Pancreas (tissue), 10 donors: ENCODE measurements at regions not wholly inside any gene's neighbourhood (a gene's known extent, or its start where the extent isn't known, plus 50 kb on each side); places are given as distances from the start of the nearest gene placed in this dataset.
A peak's percentile ranks its signal among the peaks of the same experiment; 100 is the strongest.

Experiments
- ATAC-seq, 4 donors: fragments of 200-7000 bp; cut with Tn5 transposase; one replicate each; pipeline versions ENCODE4 v1.8.0 to v1.9.1; 2020; ENCODE audit warnings: mild to moderate bottlenecking in 4 of 4, moderate library complexity in 4 of 4
- DNase-seq, 6 donors: peaks; one replicate each; pipeline ENCODE4 v3.0.0-alpha.2; 2020
- FAIRE-seq: peaks from 2 replicates; lab custom pipeline; 2012; peaks lifted over from hg19 to GRCh38; lab: Jason Lieb, UNC
- H3K27ac ChIP-seq, 4 donors: fragments of 200-600 bp; sonication (generic); 1 replicate in 3 of 4; 2 replicates in 1 of 4; pipeline versions ENCODE4 v1.5.0 to v1.8.0; 2020
- H3K27me3 ChIP-seq, 4 donors: fragments of 200-600 bp; one replicate each; pipeline ENCODE4 v1.8.0; 2021
- H3K36me3 ChIP-seq, 3 donors: fragments of 200-600 bp; sonication (generic) in 1 of 3; one replicate each; pipeline versions ENCODE4 v1.5.0 to v1.8.0; 2020 to 2021
- H3K4me1 ChIP-seq, 3 donors: fragments of 200-600 bp; one replicate each; pipeline ENCODE4 v1.8.0; 2021
- H3K4me3 ChIP-seq, 4 donors: fragments of 200-600 bp; sonication (generic) in 2 of 4; one replicate each; pipeline versions ENCODE4 v1.5.0 to v1.8.0; 2020 to 2021
- H3K9me3 ChIP-seq, 4 donors: fragments of 200-600 bp; one replicate each; pipeline ENCODE4 v1.8.0; 2021
- CTCF ChIP-seq, 4 donors: fragments of 200-600 bp; sonication (generic) in 3 of 4; IDR thresholded peaks; one replicate each; pipeline versions ENCODE4 v1.5.0 to v1.8.0; 2021; ENCODE audit warnings: antibody characterized with exemption in 4 of 4
- WGBS, 2 donors: extraction: QIAGEN DNeasy Blood & Tissue Kit; methylation state at CpG; one replicate each; pipeline ENCODE4 v1.1.7; 2013; 5-methylcytosine and 5-hydroxymethylcytosine counted together
- intact Hi-C, 3 donors: fragments of 100-400 bp; cut with DNase I; formaldehyde crosslinking; loops; one replicate each; pipeline versions ENCODE4 v1.11.1 to v1.14.2; 2022
- donor health status: healthy with polysubstance abuse.
- donor health status: DM: no; HTN: no; CAD: no; lungs with moderate emphysema.
- donor health status: DM: no; HTN: no; CAD: no.
- donor health status: control.
- donor health status: control.
- donor health status: Bipolar disorder and iron deficiency.
- donor health status: DM: yes; HTN: yes; CAD: no.
- donor health status: DM: no; HTN: no; CAD: no.
- donor health status: DM: no; HTN: no; CAD: no.
- donor health status: DM: yes; HTN: yes; CAD: no.

- TF ChIP-seq CTCF (IDR thresholded peaks at IDR 0.05), result no peak
- DNase-seq (peak in 1 of 6 donors; percentile 42), FAIRE-seq (no peak), ATAC-seq (no peak)
- Histone ChIP-seq H3K36me3 (no peaks in the 10 kb centered on the region), H3K4me1 (no peaks in the 10 kb centered on the region), H3K9me3 (no peaks in the 10 kb centered on the region), H3K27ac (no peak overlapping the region), H3K27me3 (no peaks in the 10 kb centered on the region), H3K4me3 (no peak overlapping the region)
- intact Hi-C loops, result no loop called here
- WGBS, 2 donors, result 90 to 100% methylated on average over 1 of the region's 1 CpG
These were observed 532.4 kb upstream of the FTMT start for GRCh38 chr5:121319292-121319691.

GRCh38 chr5:121325930-121326329, 525.8 kb upstream of the FTMT start:
- Histone ChIP-seq H3K4me1 (no peaks in the 10 kb centered on the region), H3K4me3 (no peak overlapping the region), H3K36me3 (no peaks in the 10 kb centered on the region), H3K9me3 (no peaks in the 10 kb centered on the region), H3K27me3 (no peaks in the 10 kb centered on the region), H3K27ac (no peak overlapping the region)
- FAIRE-seq, result no peak
- no peak for TF ChIP-seq CTCF (IDR thresholded peaks at IDR 0.05)
- no peak for ATAC-seq
- intact Hi-C loops, result no loop called here
- no peak for DNase-seq

GRCh38 chr5:121350181-121350930, 501.3 kb upstream of the FTMT start:
- intact Hi-C loops, result no loop called here
- 22 to 31% methylated on average over 4 of the region's 4 CpGs for WGBS, 2 donors
- FAIRE-seq, result no peak

GRCh38 chr5:121366515-121366914, 485.2 kb upstream of the FTMT start:
- DNase-seq (no peak), ATAC-seq (no peak), FAIRE-seq (no peak)
- no peak for TF ChIP-seq CTCF (IDR thresholded peaks at IDR 0.05)
- Histone ChIP-seq H3K36me3 (no peaks in the 10 kb centered on the region), H3K4me3 (no peak overlapping the region), H3K27ac (no peak overlapping the region), H3K9me3 (no peaks in the 10 kb centered on the region), H3K27me3 (no peaks in the 10 kb centered on the region), H3K4me1 (no peaks in the 10 kb centered on the region)
- WGBS, 2 donors, result 46 to 58% methylated on average over 3 of the region's 3 CpGs
- intact Hi-C loops, result no loop called here

More at GRCh38 chr5:121350181-121350930, 501.3 kb upstream of the FTMT start:
- DNase-seq (no peak), ATAC-seq (no peak)
- Histone ChIP-seq H3K36me3 (no peaks in the 10 kb centered on the region), H3K27ac (no peak overlapping the region), H3K4me1 (no peaks in the 10 kb centered on the region), H3K9me3 (no peaks in the 10 kb centered on the region), H3K27me3 (no peaks in the 10 kb centered on the region), H3K4me3 (no peak overlapping the region)
- TF ChIP-seq CTCF (IDR thresholded peaks at IDR 0.05), result no peak

GRCh38 chr5:121373371-121373770, 478.3 kb upstream of the FTMT start:
- H3K27me3 ChIP-seq, result no peaks in the 10 kb centered on the region
- no peak overlapping the region for H3K27ac ChIP-seq
- no peak for ATAC-seq
- H3K4me3 ChIP-seq, result no peak overlapping the region
- H3K9me3 ChIP-seq, result no peaks in the 10 kb centered on the region
- intact Hi-C loops, result no loop called here
- no peaks in the 10 kb centered on the region for H3K4me1 ChIP-seq
- whole genome bisulfite sequencing, 2 donors, result 53 to 56% methylated on average over 3 of the region's 3 CpGs
- no peak for TF ChIP-seq CTCF (IDR thresholded peaks at IDR 0.05)
- no peak for DNase-seq
- no peak for FAIRE-seq
- H3K36me3 ChIP-seq, result no peaks in the 10 kb centered on the region
